Small intestine (tissue), 7 donors: ENCODE measurements at regions not wholly inside any gene's neighbourhood (a gene's known extent, or its start where the extent isn't known, plus 50 kb on each side); places are given as distances from the start of the nearest gene placed in this dataset.

Experiments used
- DNase-seq, 2 donors: peaks; one replicate each; pipeline versions ENCODE4 v3.0.0 to v3.0.0-alpha.2; 2013
- FAIRE-seq: peaks from 2 replicates; lab custom pipeline; 2012; peaks lifted over from hg19 to GRCh38; lab: Jason Lieb, UNC
- H3K27ac ChIP-seq, 3 donors: one replicate each; pipeline ENCODE4 v1.5.1; 2013; ENCODE audit warnings: low read length in 2 of 3, mild to moderate bottlenecking in 2 of 3, control low read depth in 1 of 3, inconsistent platforms in 1 of 3, low read depth in 1 of 3, moderate library complexity in 1 of 3
- H3K27me3 ChIP-seq, 3 donors: one replicate each; pipeline ENCODE4 v1.6.1; 2013; ENCODE audit warnings: low read length in 3 of 3, inconsistent platforms in 1 of 3; ENCODE audit not compliant: control insufficient read depth in 3 of 3, insufficient read depth in 3 of 3
- H3K36me3 ChIP-seq, 3 donors: one replicate each; pipeline ENCODE4 v1.6.1; 2013; ENCODE audit warnings: low read length in 3 of 3, inconsistent platforms in 1 of 3, low read depth in 1 of 3, mild to moderate bottlenecking in 1 of 3, moderate library complexity in 1 of 3; ENCODE audit not compliant: control insufficient read depth in 3 of 3, insufficient read depth in 2 of 3
- H3K4me1 ChIP-seq, 3 donors: one replicate each; pipeline ENCODE4 v1.6.1; 2013; ENCODE audit warnings: low read length in 2 of 3, inconsistent platforms in 1 of 3, low read depth in 1 of 3, mild to moderate bottlenecking in 1 of 3, moderate library complexity in 1 of 3; ENCODE audit not compliant: control insufficient read depth in 3 of 3, insufficient read depth in 2 of 3
- H3K4me3 ChIP-seq, 3 donors: one replicate each; pipeline ENCODE4 v1.5.1; 2013; ENCODE audit warnings: low read length in 3 of 3, control low read depth in 1 of 3, inconsistent platforms in 1 of 3, low read depth in 1 of 3, mild to moderate bottlenecking in 1 of 3, moderate library complexity in 1 of 3
- H3K9me3 ChIP-seq, 2 donors: one replicate each; pipeline ENCODE4 v1.6.1; 2013; ENCODE audit warnings: low read depth in 1 of 2, low read length in 1 of 2; ENCODE audit not compliant: control insufficient read depth in 2 of 2, insufficient read depth in 1 of 2
- WGBS, 3 donors: extraction: QIAGEN DNeasy Blood & Tissue Kit; methylation state at CpG; one replicate each; pipeline ENCODE4 v1.1.7; 2013; 5-methylcytosine and 5-hydroxymethylcytosine counted together
- donor health status: healthy with polysubstance abuse.
- donor health status: control.
- donor health status: control.
- donor health status: Bipolar disorder and iron deficiency.
- donor health status: healthy.

DNA sequence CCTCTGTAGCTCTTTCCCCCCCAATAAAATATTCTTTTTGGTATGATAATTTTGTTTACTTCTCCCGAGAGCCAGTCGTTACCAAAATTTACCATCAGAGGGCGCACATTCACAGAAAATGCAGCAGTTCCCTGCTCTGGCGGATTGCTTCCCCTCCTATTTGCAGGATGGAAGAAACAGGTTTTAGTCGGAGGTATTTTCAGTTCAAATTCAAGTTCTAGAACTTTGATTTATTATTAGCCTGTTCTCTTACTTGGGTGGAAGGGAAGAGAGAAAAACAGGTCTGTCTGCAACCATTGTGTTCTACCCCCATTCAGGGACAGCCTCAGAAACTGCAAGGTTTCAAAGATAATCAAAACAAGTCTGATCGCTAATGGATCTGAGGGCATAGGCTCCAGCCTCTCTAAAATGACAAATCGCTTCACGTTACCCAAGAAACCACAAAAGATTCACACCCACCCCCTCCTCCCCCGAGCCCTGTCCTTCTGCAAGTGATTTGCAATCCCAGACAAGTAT lies 263.8 kb upstream of the RPS6KA3 start:
- no peak overlapping the region for H3K4me3 ChIP-seq
- peak; percentile 42 to 65 for DNase-seq
- no peaks in the 10 kb centered on the region for H3K36me3 ChIP-seq
- H3K27me3 ChIP-seq = no peaks in the 10 kb centered on the region
- no peak for FAIRE-seq
- no peaks in the 10 kb centered on the region for H3K9me3 ChIP-seq
- 1 to 2% (median 2%) methylated on average over 9 of the region's 9 CpGs for WGBS, 3 donors
- no peak overlapping the region for H3K27ac ChIP-seq
- no peaks in the 10 kb centered on the region for H3K4me1 ChIP-seq

DNA sequence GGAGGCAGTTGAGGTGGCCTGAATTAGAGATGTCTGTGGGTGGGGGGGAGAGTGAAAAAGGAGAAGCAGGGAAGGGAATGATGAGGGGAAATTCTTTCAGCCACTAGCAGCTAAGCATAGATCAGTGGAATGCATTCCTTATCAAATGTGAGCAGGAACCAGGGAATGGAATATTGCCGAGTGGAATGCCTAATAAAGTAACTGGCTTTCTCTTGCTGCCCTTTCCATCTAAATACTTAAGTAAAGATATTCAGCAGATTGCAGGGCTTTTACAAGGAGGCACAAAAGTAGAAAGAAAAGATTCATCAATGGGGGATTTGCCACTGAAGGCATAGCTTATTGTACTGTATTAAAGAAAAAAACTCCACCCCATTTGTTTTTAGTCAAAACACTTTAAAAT lies 263.0 kb upstream of the RPS6KA3 start:
- DNase-seq (no peak), FAIRE-seq (no peak)
- no peaks in the 10 kb centered on the region for H3K27me3 ChIP-seq
- H3K9me3 ChIP-seq = no peaks in the 10 kb centered on the region
- no peaks in the 10 kb centered on the region for H3K4me1 ChIP-seq
- 27 to 38% (median 27%) methylated on average over 1 of the region's 1 CpG for WGBS, 3 donors
- no peak overlapping the region for H3K4me3 ChIP-seq
- H3K36me3 ChIP-seq = no peaks in the 10 kb centered on the region
- H3K27ac ChIP-seq = no peak overlapping the region

DNA sequence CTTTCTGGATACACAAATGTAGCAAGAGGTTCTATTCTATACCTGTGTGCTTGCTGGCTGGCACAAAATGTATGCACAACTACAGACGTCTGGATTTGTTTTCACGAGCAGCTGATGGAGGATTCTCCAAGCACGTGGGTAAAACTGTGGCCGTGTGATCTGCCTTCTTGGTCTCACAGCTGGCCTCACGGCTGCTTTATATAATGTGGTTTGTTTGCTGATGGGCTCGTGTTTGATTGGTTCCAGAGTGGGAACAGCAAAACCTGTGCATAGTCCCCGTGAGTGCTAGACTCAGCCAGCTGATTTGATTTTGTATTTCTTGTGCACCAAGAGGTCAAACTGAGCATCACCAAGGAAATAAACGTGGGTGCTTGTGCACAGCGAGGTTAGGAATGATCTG lies 262.6 kb upstream of the RPS6KA3 start:
- 29 to 34% (median 31%) methylated on average over 9 of the region's 9 CpGs for WGBS, 3 donors
- FAIRE-seq (no peak), DNase-seq (no peak)
- Histone ChIP-seq H3K4me3 (no peak overlapping the region), H3K36me3 (no peaks in the 10 kb centered on the region), H3K4me1 (no peaks in the 10 kb centered on the region), H3K27ac (no peak overlapping the region), H3K9me3 (no peaks in the 10 kb centered on the region), H3K27me3 (no peaks in the 10 kb centered on the region)

DNA sequence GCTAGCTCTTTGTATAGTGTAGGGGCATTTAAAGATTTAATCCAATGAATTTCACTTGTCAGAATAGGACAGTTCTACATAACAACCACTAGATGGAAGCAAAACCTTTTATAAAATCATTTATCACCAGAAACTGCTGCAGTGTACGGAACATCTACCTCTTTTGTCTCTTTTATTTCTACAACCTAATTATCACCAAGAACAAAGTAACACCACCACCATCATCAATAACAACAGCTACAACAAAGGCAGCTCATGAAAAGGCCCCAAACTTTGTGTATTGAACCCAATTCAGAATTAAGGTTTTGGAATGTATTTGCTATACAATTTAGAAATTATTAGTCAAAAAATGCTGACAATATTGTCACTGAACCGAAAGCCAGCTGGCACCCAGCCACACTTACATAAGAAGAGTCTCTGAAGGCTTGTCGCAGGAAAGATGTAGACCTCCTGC lies 260.9 kb upstream of the RPS6KA3 start:
- WGBS, 3 donors = 5 to 12% (median 10%) methylated on average over 3 of the region's 3 CpGs
- Histone ChIP-seq H3K4me3 (no peak overlapping the region), H3K4me1 (no peaks in the 10 kb centered on the region), H3K36me3 (no peaks in the 10 kb centered on the region), H3K27me3 (no peaks in the 10 kb centered on the region), H3K9me3 (no peaks in the 10 kb centered on the region), H3K27ac (no peak overlapping the region)
- FAIRE-seq (peak; percentile 33), DNase-seq (peak in 1 of 2 donors; percentile 11)

DNA sequence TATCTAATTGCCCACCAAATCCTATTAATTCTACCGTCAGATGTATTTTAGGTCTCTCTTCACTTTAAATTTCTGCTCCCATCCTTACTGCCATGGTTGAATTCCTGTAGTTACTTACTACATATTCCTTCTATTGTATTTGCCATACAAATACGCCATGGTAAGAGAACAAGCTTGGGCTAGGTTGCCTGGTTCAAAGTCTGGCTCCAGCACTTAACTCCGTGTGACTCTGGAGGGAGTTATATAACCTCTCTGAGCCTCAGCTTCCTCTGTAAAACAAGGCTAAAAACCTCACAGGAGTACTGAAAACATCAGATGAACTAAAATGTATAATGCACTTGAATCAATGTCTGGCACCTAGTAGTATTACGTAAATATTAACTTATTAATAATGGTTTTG lies 260.3 kb upstream of the RPS6KA3 start:
- Histone ChIP-seq H3K4me3 (no peak overlapping the region), H3K4me1 (no peaks in the 10 kb centered on the region), H3K27me3 (no peaks in the 10 kb centered on the region), H3K9me3 (no peaks in the 10 kb centered on the region), H3K36me3 (no peaks in the 10 kb centered on the region), H3K27ac (no peak overlapping the region)
- DNase-seq (no peak), FAIRE-seq (no peak)
- 49 to 57% (median 54%) methylated on average over 4 of the region's 4 CpGs for WGBS, 3 donors

DNA sequence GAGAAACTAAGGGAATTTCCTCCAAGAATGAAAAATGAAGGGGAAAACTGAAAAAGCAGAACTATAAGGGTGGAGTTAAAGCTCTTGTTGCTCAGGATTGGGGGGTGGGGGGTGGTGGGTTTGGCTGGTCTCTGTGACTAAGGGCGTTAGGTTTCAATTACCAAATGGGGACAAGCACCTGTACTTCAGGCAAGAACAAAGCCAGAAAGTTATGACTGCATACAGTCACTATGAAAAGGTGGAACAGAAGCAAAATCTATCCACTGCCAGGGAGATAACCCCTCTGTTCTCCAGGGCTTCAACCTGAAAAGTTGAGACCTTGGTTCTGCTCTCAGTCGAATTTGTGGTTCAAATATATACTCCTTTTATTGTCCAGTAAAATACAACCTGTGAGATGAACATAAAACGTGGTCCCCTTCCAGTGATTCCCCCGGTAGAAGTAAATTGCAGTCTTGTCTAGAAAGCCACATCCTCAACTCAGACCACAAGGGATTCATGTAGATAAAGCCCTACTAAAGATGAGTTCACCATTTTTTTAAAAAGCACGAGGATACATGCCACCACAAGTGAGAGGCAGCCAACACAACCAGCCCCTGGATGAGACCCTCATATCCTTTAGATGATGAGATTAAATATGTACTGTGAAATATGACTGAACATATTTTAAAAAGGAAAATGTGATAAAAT lies 257.1 kb upstream of the RPS6KA3 start:
- 45 to 74% (median 53%) methylated on average over 5 of the region's 5 CpGs for WGBS, 3 donors

DNA sequence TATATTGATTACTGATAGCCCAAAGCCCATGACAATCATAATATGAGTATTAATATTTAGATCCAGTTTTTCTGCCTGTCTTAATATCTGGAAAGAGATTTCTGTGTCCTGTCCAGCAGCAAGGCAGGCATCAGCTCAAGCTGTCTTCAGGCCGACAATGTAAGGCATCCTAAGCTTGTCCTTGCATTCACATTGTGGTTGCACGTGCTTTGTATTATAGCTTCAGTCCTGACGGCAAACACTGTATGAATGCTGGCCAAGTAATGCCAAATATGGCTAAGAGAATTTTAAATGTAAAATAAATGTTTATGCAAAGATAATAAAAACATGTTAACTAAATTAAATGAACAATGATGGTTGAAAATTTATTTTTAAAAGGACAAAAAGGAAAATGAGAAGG lies 255.7 kb upstream of the RPS6KA3 start:
- Histone ChIP-seq H3K36me3 (no peaks in the 10 kb centered on the region), H3K9me3 (no peaks in the 10 kb centered on the region), H3K4me1 (peaks cover 0 to 15% (median 0%) of the 10 kb centered on the region in 3 donors), H3K4me3 (no peak overlapping the region), H3K27me3 (no peaks in the 10 kb centered on the region), H3K27ac (no peak overlapping the region)
- FAIRE-seq = no peak
- 76 to 79% (median 79%) methylated on average over 3 of the region's 3 CpGs for WGBS, 3 donors
- no peak for DNase-seq

More for the DNA sequence above, 257.1 kb upstream of the RPS6KA3 start:
- DNase-seq = no peak
- Histone ChIP-seq H3K36me3 (no peaks in the 10 kb centered on the region), H3K4me1 (peaks cover 0 to 8% (median 0%) of the 10 kb centered on the region in 3 donors), H3K4me3 (no peak overlapping the region), H3K27ac (no peak overlapping the region), H3K27me3 (no peaks in the 10 kb centered on the region), H3K9me3 (no peaks in the 10 kb centered on the region)
- FAIRE-seq = no peak

DNA sequence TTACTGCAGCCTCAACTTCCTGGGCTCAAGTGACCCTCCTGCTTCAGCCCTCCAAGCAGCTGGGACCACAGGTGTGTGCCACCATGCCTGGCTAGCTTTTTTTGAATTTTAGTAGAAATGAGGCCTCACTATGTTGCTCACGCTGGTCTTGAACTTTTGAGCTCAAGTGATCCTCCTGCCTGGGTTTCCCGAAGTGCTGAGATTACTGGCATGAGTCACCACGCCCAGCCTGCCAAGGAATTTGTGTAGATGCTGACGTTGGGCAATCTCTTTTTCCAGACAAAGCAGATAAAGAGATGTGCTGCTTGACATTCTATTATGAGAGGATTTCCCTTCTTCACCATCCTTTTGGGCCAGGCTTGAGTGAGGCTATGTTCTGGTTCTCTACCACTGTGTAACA lies 254.5 kb upstream of the RPS6KA3 start:
- WGBS, 3 donors = 21 to 56% (median 24%) methylated on average over 4 of the region's 4 CpGs
- no peak for FAIRE-seq
- H3K36me3 ChIP-seq = no peaks in the 10 kb centered on the region

More for the DNA sequence above, 254.5 kb upstream of the RPS6KA3 start:
- Histone ChIP-seq H3K27me3 (no peaks in the 10 kb centered on the region), H3K4me1 (peaks cover 0 to 15% (median 0%) of the 10 kb centered on the region in 3 donors), H3K9me3 (no peaks in the 10 kb centered on the region), H3K27ac (no peak overlapping the region), H3K4me3 (no peak overlapping the region)
- DNase-seq = peak; percentile 26 to 33
